ENCODE measurements at regions not wholly inside any gene's neighbourhood (a gene's known extent, or its start where the extent isn't known, plus 50 kb on each side); places are given as distances from the start of the nearest gene placed in this dataset.
"Not testable (repeated sequence)": the region's sequence is repeated elsewhere in the genome, so short reads cannot be mapped to it uniquely, and the experiment has no call there.

- H3K36me3 ChIP-seq (ENCODE audit: control insufficient read depth, insufficient read depth, low read length), result no peaks in the 10 kb centered on the region
- no peaks in the 10 kb centered on the region for H3K9me3 ChIP-seq (ENCODE audit: control insufficient read depth, low read depth, low read length)
- WGBS (ENCODE audit: insufficient coverage, low lambda C conversion rate), result 94% methylated on average over 3 of the region's 9 CpGs
- no peak for DNase-seq
- H3K27ac ChIP-seq (ENCODE audit: low read length), result no peak overlapping the region
- H3K4me3 ChIP-seq (ENCODE audit: low read length), result no peak overlapping the region
- H3K4me1 ChIP-seq (ENCODE audit: control insufficient read depth, insufficient read depth, low read length), result peaks cover 17% of the 10 kb centered on the region
- H3K27me3 ChIP-seq (ENCODE audit: control insufficient read depth, insufficient read depth, low read length), result no peaks in the 10 kb centered on the region
These were observed 82.7 kb upstream of the MAML3 start for GRCh38 chr4:140236654-140237169.

GRCh38 chr4:140234697-140235060, 80.7 kb upstream of the MAML3 start:
- DNase-seq, result no peak

GRCh38 chr4:140233791-140234696, 80.1 kb upstream of the MAML3 start:
- no peak overlapping the region for H3K4me3 ChIP-seq (ENCODE audit: low read length)
- peaks cover 17% of the 10 kb centered on the region for H3K4me1 ChIP-seq (ENCODE audit: control insufficient read depth, insufficient read depth, low read length)
- no peak for DNase-seq
- H3K9me3 ChIP-seq (ENCODE audit: control insufficient read depth, low read depth, low read length), result no peaks in the 10 kb centered on the region
- H3K27me3 ChIP-seq (ENCODE audit: control insufficient read depth, insufficient read depth, low read length), result no peaks in the 10 kb centered on the region
- H3K27ac ChIP-seq (ENCODE audit: low read length), result no peak overlapping the region
- no peaks in the 10 kb centered on the region for H3K36me3 ChIP-seq (ENCODE audit: control insufficient read depth, insufficient read depth, low read length)
- WGBS (ENCODE audit: insufficient coverage, low lambda C conversion rate), result 83% methylated on average over 1 of the region's 6 CpGs

More at GRCh38 chr4:140234697-140235060, 80.7 kb upstream of the MAML3 start:
- Histone ChIP-seq H3K4me1 (ENCODE audit: control insufficient read depth, insufficient read depth, low read length) (peaks cover 17% of the 10 kb centered on the region), H3K27me3 (ENCODE audit: control insufficient read depth, insufficient read depth, low read length) (no peaks in the 10 kb centered on the region), H3K27ac (ENCODE audit: low read length) (no peak overlapping the region), H3K9me3 (ENCODE audit: control insufficient read depth, low read depth, low read length) (no peaks in the 10 kb centered on the region), H3K36me3 (ENCODE audit: control insufficient read depth, insufficient read depth, low read length) (no peaks in the 10 kb centered on the region), H3K4me3 (ENCODE audit: low read length) (no peak overlapping the region)
- WGBS (ENCODE audit: insufficient coverage, low lambda C conversion rate), result 100% methylated on average over 2 of the region's 3 CpGs

- Histone ChIP-seq H3K27me3 (ENCODE audit: control insufficient read depth, insufficient read depth, low read length) (no peaks in the 10 kb centered on the region), H3K36me3 (ENCODE audit: control insufficient read depth, insufficient read depth, low read length) (no peaks in the 10 kb centered on the region), H3K9me3 (ENCODE audit: control insufficient read depth, low read depth, low read length) (no peaks in the 10 kb centered on the region), H3K4me1 (ENCODE audit: control insufficient read depth, insufficient read depth, low read length) (no peaks in the 10 kb centered on the region), H3K4me3 (ENCODE audit: low read length) (no peak overlapping the region), H3K27ac (ENCODE audit: low read length) (no peak overlapping the region)
- DNase-seq, result no peak
- WGBS (ENCODE audit: insufficient coverage, low lambda C conversion rate), result no CpG with 5 or more reads among the region's 3 CpGs
These were observed 75.9 kb upstream of the MAML3 start for GRCh38 chr4:140229881-140230280.

GRCh38 chr4:140227286-140227685, 73.3 kb upstream of the MAML3 start:
- no peak for DNase-seq
- H3K9me3 ChIP-seq (ENCODE audit: control insufficient read depth, low read depth, low read length), result no peaks in the 10 kb centered on the region
- WGBS (ENCODE audit: insufficient coverage, low lambda C conversion rate), result no CpG with 5 or more reads among the region's 1 CpG

GRCh38 chr4:140223056-140223810, 69.2 kb upstream of the MAML3 start:
- H3K27me3 ChIP-seq (ENCODE audit: control insufficient read depth, insufficient read depth, low read length), result no peaks in the 10 kb centered on the region
- H3K4me1 ChIP-seq (ENCODE audit: control insufficient read depth, insufficient read depth, low read length), result peaks cover 7% of the 10 kb centered on the region
- no peak overlapping the region for H3K27ac ChIP-seq (ENCODE audit: low read length)
- 100% methylated on average over 1 of the region's 8 CpGs for WGBS (ENCODE audit: insufficient coverage, low lambda C conversion rate)
- H3K36me3 ChIP-seq (ENCODE audit: control insufficient read depth, insufficient read depth, low read length), result no peaks in the 10 kb centered on the region
- DNase-seq, result no peak
- H3K4me3 ChIP-seq (ENCODE audit: low read length), result no peak overlapping the region
- H3K9me3 ChIP-seq (ENCODE audit: control insufficient read depth, low read depth, low read length), result no peaks in the 10 kb centered on the region

More at GRCh38 chr4:140227286-140227685, 73.3 kb upstream of the MAML3 start:
- Histone ChIP-seq H3K27me3 (ENCODE audit: control insufficient read depth, insufficient read depth, low read length) (no peaks in the 10 kb centered on the region), H3K4me3 (ENCODE audit: low read length) (no peak overlapping the region), H3K36me3 (ENCODE audit: control insufficient read depth, insufficient read depth, low read length) (no peaks in the 10 kb centered on the region), H3K4me1 (ENCODE audit: control insufficient read depth, insufficient read depth, low read length) (no peaks in the 10 kb centered on the region), H3K27ac (ENCODE audit: low read length) (no peak overlapping the region)

- Histone ChIP-seq H3K27ac (ENCODE audit: low read length) (no peak overlapping the region), H3K27me3 (ENCODE audit: control insufficient read depth, insufficient read depth, low read length) (no peaks in the 10 kb centered on the region), H3K9me3 (ENCODE audit: control insufficient read depth, low read depth, low read length) (no peaks in the 10 kb centered on the region), H3K4me3 (ENCODE audit: low read length) (no peak overlapping the region), H3K36me3 (ENCODE audit: control insufficient read depth, insufficient read depth, low read length) (no peaks in the 10 kb centered on the region), H3K4me1 (ENCODE audit: control insufficient read depth, insufficient read depth, low read length) (peaks cover 7% of the 10 kb centered on the region)
- no peak for DNase-seq
These were observed 68.2 kb upstream of the MAML3 start for GRCh38 chr4:140222171-140222570.

- Histone ChIP-seq H3K4me1 (ENCODE audit: control insufficient read depth, insufficient read depth, low read length) (peaks cover 7% of the 10 kb centered on the region), H3K9me3 (ENCODE audit: control insufficient read depth, low read depth, low read length) (no peaks in the 10 kb centered on the region), H3K4me3 (ENCODE audit: low read length) (no peak overlapping the region), H3K36me3 (ENCODE audit: control insufficient read depth, insufficient read depth, low read length) (no peaks in the 10 kb centered on the region), H3K27me3 (ENCODE audit: control insufficient read depth, insufficient read depth, low read length) (no peaks in the 10 kb centered on the region), H3K27ac (ENCODE audit: low read length) (no peak overlapping the region)
- no peak for DNase-seq
- WGBS (ENCODE audit: insufficient coverage, low lambda C conversion rate), result no CpG with 5 or more reads among the region's 2 CpGs
These were observed 66.1 kb upstream of the MAML3 start for GRCh38 chr4:140220058-140220457.

GRCh38 chr4:140219567-140219966, 65.6 kb upstream of the MAML3 start:
- Histone ChIP-seq H3K27me3 (ENCODE audit: control insufficient read depth, insufficient read depth, low read length) (no peaks in the 10 kb centered on the region), H3K4me3 (ENCODE audit: low read length) (no peak overlapping the region), H3K36me3 (ENCODE audit: control insufficient read depth, insufficient read depth, low read length) (no peaks in the 10 kb centered on the region), H3K27ac (ENCODE audit: low read length) (no peak overlapping the region), H3K4me1 (ENCODE audit: control insufficient read depth, insufficient read depth, low read length) (peaks cover 7% of the 10 kb centered on the region), H3K9me3 (ENCODE audit: control insufficient read depth, low read depth, low read length) (no peaks in the 10 kb centered on the region)
- WGBS (ENCODE audit: insufficient coverage, low lambda C conversion rate), result no CpG with 5 or more reads among the region's 2 CpGs
- no peak for DNase-seq

GRCh38 chr4:140219070-140219469, 65.1 kb upstream of the MAML3 start:
- H3K27ac ChIP-seq (ENCODE audit: low read length); H3K27me3 ChIP-seq (ENCODE audit: control insufficient read depth, insufficient read depth, low read length); H3K4me3 ChIP-seq (ENCODE audit: low read length); H3K9me3 ChIP-seq (ENCODE audit: control insufficient read depth, low read depth, low read length); H3K36me3 ChIP-seq (ENCODE audit: control insufficient read depth, insufficient read depth, low read length); H3K4me1 ChIP-seq (ENCODE audit: control insufficient read depth, insufficient read depth, low read length): not testable (repeated sequence)
- 100% methylated on average over 1 of the region's 5 CpGs for WGBS (ENCODE audit: insufficient coverage, low lambda C conversion rate)
- peak; percentile 42 to 69 for DNase-seq

All from large intestine (tissue), 3 donors.